ENCODE measurements at regions not wholly inside any gene's neighbourhood (a gene's known extent, or its start where the extent isn't known, plus 50 kb on each side); places are given as distances from the start of the nearest gene placed in this dataset.

GRCh38 chr9:6072453-6072852 lies 57.0 kb upstream of the RANBP6 start:
- TF ChIP-seq, protein P1, sequence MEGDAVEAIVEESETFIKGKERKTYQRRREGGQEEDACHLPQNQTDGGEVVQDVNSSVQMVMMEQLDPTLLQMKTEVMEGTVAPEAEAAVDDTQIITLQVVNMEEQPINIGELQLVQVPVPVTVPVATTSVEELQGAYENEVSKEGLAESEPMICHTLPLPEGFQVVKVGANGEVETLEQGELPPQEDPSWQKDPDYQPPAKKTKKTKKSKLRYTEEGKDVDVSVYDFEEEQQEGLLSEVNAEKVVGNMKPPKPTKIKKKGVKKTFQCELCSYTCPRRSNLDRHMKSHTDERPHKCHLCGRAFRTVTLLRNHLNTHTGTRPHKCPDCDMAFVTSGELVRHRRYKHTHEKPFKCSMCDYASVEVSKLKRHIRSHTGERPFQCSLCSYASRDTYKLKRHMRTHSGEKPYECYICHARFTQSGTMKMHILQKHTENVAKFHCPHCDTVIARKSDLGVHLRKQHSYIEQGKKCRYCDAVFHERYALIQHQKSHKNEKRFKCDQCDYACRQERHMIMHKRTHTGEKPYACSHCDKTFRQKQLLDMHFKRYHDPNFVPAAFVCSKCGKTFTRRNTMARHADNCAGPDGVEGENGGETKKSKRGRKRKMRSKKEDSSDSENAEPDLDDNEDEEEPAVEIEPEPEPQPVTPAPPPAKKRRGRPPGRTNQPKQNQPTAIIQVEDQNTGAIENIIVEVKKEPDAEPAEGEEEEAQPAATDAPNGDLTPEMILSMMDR (IDR thresholded peaks at IDR 0.05; ENCODE audit: low read depth, low read length): no peak
- no peak for TF ChIP-seq EZH2phosphoT487 (IDR thresholded peaks at IDR 0.05; ENCODE audit: low read depth)
